ENCODE measurements at regions not wholly inside any gene's neighbourhood (a gene's known extent, or its start where the extent isn't known, plus 50 kb on each side); places are given as distances from the start of the nearest gene placed in this dataset.

DNA sequence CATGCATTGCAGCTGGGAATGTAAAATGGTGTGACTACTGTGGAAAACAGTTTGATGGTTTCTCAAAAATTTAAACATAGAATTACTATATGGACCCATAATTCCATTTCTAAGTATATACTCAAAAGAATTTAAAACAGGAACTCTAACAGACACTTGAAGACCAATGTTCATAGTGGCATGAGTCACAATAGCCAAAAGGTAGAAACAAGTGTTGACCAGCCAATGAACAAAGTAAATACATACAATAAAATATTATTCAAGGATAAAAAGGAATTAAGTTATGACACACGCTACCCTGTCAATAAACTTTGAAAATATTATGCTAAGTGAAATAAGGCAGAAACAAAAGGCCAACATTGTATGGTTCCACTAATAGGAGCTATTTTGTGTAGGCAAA lies 357.4 kb upstream of the IL12A start:
- DNase-seq: no peak

DNA sequence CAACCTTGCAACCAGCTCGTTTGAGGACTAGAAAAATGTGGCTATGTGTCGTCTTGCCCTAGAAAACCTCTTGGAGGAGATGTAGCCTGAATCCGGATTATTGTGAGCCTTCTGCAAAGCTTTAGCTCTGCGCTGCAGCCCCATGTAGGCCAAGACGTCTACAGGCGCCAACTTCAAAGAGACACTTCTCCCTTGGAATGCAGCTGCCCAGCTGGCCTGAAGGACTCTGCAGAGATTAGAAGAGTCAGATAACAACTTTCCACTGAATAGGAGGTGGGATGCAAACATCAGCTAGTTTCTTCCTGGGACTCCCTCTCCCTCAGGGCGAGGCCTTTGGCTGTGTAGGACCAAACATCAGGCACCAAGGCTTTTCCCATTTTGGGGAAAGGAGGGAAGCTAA lies 356.5 kb upstream of the IL12A start:
- no peak for DNase-seq

DNA sequence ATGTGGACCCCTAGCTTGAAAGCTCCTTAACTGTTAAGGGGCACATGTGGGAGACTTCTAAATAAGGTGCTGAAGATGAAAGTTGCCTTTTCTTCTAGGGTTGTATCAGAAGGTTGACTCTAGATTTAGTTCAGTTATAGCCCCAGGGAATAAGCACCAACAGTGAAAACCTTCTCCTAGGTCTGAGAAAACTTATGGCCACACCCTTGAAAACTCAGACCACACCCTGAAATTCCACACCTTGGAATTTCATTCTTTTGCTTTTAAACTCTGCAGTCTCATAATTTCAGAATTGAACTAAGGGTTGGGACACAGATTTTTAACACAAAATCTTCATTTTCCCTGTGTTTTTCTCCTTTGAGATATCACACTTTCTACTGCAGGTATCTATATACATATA lies 355.8 kb upstream of the IL12A start:
- DNase-seq: no peak

DNA sequence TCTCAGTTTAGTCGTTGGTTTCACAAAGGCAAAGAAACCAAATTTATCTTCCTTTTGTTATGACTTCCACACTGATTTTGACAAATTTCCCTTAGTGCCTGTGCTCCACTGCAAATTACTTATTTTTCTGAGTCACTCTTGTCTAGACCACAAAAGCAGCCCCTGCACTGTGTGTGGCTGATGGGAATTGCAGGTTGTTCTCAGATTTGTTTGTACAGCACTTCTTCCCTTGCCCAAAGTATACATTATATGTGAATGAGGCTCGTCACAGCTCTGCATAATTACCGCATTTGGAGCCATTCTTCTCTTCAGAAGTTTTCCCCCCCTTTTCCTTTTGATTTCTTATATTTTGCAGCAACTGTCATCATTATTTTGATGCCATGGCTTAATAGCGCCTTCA lies 354.2 kb upstream of the IL12A start:
- DNase-seq: peak; percentile 58

DNA sequence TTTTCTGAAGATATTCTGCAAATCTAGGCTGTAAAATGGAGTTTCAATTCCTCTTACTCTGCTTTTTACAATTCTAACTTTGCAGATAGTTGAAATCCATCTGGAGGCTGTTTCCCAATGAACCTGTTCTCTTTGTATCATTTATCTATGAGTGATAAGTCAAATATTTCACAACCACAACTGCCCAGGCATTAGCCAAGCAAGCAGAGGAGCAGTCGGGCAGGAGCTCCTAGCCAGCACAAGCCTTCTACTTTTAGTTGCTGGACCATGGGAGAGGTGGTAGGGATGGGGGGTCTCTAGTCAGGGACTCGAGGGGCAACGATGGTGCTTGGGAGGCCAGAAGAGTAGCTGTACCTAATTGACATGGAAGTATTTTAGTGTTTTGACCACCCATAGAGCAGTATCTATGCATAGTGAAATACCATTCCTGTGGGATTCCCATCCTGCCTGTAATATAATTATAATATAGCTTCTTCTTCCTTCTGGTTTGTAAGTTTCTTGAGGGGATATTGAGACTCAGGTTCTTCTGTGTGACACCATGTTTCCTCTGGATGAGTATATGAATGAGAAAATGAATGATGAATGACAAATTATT lies 353.5 kb upstream of the IL12A start:
- no peak for DNase-seq

DNA sequence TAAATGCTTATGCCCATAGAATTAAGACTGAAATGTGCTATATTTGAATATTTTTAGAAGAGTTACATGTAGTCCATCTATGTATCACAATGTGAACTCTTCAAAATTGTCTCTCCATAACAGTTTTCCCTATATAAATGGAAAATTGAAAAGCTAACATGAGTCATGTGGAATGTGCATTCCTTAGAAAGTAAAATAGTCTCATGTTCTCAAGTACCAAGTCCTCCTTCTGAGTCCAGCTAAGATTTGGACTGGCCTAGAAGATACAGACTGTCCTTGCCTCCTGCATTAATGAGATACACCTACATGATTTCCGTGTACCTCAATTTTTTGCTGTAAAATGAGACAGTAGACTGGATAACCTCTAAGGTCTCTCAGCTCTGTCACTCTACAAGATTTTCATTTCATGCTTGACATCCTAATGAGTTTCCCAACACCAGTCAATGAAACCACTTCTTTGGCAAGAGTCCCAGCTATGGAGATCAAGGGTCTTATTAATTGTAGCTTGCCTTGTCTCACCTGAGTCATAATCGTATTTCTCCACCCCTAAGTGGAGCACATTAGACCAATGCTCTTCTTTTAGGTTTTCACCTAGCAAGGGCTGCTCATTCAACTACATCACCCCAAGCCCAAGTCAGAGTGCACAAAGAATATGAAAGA lies 350.6 kb upstream of the IL12A start:
- DNase-seq: no peak

DNA sequence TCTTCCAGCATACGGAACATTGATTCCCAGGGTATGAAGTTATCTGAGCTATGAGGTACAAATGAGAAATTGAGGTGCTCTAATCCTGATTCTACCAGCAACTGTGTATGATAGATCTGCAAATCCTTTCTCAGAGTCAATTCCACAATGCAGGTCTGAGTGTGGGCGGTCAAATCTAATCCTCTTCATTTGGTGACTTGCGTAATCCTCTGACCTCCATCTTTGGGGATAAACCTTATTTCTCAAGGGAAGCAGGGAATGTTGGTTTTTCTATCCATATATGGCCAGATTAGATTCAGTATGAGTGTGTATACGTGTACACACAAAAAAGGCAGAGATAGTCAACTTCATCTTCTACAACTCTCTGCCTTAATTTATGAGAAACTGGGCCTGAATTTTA lies 348.4 kb upstream of the IL12A start:
- no peak for DNase-seq

DNA sequence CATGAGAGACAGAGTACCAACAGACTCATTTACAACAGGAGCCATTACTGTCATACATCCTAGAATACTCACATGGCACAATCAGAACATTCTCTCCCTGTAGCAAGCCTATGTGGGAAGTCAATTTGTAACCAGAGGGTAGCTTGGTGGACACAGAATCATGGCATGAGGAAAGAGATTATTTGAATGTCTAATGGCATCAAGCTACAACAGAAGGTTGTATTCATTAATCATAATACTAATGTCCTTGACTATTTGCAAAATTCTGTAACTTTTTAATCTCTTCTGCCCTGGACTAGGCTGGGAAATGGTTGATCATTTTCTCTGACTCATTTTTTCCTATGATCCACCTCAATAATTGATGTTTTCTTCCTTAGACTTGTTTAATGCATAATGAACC lies 345.2 kb upstream of the IL12A start:
- DNase-seq: no peak

DNA sequence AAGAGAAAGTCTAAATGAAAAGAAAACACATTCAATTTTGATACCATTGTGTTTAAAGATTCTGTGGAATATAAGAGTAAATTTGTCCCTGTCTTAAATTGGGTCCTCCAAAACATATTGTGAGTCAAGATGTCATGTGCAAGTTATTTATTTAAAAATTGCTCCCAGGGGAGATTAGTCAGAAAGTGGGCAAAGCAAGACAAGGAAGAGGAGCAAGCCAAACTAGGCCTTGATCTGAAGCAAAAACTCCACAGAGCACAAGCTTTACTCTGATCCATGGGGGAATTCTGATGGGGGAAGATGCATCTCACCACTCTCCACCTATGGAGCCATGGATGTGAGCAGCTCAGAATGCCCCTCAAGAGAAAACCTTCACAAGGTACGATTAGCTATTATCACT lies 342.8 kb upstream of the IL12A start:
- DNase-seq: no peak

DNA sequence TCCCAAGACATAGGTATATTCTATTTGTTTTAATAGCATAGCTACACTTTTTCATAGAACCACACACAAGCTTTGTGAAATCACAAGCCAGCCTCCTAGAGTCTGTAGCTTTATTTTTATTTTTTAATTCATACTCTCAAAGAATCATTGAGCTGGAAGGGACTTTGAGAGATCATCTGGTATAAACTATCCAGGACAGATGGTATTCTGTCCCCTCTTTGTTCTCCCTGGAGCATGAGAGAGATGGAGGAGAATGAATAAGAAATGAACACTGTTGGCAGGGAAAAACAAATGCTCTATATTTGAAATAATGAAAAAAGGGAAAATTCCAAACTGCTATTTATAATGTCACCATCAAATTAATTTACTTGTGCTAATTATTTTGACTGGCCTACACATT lies 338.7 kb upstream of the IL12A start:
- DNase-seq: no peak

DNA sequence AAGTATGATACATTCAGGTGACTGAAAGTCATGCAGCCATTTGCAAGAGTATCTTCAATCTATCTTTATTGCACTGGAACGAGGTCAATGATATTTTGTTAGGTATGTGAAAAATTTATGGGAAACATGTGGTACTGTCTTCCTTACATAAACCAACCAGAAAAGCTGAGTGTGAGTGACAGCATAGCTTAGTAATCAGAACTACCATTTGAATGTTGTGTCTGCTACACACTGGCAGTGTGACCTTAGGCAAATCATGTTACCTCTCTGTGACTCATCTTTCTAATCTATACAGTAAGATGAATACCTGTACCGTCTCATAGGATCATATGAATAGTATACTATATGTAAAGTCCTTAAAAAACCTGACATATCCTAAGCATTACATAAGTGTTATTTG lies 337.9 kb upstream of the IL12A start:
- no peak for DNase-seq

DNA sequence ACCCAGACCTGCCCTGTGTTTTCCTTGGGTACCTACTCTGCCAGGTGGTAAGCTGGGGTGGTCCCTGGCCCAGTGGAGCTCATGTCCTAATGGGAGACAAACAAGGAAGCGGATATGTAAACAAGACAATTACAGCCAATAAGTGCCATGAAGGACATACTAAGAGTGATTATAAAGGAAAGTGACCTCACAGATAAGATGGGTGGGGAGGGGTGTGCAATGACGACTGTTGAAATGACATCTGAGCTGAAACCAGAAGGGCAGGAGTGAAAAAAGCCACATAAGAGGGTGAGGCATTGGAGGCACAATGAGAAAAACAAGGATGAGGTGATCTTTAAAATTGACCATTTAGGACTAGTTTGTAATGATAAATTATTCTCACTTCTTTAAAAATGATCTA lies 336.2 kb upstream of the IL12A start:
- DNase-seq: no peak

DNA sequence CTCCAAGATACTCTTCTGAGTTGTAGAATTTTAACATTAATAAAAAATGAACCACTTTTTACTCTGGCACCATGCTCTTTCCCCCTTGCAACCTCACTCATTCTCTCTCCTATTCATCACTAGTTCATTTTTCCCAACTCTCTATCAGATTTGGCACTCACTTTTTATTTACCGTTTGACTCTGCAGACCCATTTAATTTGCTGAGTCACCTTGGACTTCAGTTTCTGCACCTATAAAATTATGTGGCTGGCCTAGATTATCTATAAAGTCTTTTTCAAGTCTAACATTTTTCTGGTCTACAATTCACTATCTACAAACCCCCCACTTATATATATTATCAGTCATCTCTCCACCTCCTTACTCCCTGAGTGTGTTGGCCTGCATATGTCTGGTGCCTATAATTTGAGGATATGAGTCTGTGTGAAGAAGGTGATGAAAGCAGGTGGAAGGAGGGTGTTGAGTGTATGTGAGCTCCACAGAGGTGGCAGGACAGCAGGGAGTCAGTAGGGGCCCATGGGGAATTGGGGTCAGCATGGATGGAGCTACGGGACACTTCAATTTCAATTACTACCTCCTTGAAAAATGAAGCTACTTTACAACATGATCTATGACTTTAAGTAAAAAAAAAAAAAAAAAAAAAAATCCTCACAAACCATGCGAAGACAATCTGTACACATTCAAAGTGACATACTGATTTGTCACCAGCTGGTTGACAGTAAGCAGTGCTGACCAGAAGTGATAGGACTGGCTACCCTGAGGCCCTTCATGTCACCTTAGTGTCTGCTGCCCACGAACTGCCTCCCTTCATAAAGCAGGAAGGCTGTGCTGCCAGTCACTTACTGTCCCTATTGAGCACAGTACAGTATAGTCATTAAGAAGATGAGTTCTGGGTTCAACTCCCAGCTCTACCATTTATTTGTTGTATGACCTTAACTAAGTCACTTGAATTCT lies 334.2 kb upstream of the IL12A start:
- no peak for DNase-seq

DNA sequence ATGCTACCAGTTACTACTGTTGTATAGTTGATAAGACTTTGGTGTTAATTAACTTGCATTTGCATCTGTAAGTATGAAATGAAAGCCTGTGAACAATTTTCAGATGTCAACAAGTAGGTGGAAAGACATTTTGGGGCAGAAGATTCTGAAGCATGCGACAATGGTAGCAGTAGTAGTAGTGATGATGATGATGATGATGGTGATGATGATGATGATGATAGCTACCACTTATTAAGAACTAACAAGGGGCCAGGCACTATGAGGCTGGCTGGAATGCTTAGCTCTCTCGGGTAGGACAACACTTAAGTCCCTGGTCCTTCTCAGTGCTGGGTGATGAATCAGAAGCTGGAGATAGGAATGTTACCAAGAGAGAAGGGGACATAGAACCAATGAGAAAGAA lies 333.4 kb upstream of the IL12A start:
- DNase-seq: no peak

DNA sequence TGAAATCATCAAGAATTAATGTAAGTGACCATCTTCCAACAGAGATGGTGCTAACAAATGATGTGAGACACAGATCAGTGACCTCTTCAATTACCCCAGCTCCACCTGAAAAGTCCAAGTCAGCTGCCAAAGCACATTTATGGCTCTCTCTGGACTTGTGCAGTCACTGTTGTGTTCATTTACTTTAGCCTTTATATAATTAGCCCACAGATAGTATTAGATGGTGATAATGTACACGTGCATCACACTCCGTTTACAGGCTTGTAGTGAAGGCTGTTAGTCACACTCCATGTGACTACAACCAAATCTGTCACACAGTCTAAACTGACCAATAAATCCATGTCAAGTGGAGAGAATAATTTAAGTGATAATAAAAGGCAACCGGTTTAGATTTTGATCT lies 331.5 kb upstream of the IL12A start:
- no peak for DNase-seq

DNA sequence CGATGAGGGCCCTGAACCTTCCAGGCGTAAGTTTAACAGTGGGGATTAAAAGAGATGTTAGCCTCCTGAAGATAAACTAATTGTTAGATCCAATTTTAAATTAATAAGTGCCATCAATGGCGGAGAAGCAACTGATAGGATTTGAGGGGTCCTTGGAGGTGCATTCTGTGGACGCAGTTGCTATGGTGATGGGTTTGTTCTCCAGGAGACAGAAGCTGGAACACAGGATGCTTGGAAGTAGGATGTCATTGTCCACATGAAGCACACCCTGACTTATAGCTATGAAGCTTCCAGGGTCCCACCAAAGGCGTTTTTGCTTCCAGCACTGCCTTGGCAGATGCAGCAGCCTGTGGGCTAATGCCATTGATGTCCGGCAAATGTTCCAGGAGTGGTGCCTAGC lies 331.0 kb upstream of the IL12A start:
- DNase-seq: no peak

DNA sequence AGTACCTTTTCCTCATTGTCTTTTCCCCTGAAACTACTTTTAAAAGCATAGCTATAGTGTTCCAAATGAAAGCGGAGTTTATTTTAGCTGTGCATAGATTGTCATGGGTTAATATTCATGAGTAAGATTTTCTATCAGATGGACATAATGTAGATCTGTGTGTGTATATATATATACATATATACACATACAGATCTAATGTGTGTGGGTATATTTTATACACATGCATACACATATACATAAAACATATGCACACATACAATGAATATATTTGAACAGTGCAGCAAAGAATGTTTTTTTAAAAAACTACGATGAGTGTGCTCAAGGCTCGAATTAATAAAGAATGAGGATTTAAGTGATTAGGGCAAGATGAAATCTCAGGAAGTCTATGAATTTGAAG lies 328.3 kb upstream of the IL12A start:
- no peak for DNase-seq

DNA sequence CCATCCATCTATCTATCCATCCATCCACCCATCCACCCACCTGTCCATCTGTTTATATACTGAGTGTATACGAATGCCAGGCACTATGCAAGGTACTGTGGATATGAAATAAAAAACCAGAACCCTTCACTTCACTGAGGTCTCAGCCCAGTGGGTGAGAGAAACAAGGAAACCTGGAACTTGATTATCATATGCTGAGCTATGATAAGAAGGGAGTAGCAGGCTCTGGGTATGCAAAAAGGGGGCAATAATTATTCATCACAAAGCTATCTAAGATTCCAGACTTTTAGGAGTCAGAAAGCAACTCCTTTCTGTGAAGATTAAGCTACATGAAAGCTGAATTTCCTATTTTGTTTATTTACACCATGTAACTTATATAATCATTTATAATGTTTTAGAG lies 327.7 kb upstream of the IL12A start:
- DNase-seq: no peak

DNA sequence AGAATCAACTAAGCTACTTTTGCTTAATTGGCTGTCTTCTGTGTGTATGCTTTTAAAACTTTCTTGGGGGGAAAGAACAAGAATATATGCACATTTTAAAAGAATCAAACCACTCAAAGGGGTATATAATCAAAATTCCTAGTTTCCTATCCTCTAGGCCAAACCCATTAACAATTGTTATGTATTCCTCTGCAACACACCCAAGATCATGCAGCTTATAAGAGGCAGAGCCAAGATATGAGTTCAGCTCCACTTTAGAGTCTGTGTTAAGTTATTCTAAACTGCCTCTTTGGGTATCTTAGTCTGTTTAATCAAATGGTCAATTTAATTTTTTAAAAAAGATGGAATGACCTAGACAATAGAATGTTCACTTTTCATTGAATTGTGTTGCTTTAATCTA lies 326.1 kb upstream of the IL12A start:
- DNase-seq: no peak

DNA sequence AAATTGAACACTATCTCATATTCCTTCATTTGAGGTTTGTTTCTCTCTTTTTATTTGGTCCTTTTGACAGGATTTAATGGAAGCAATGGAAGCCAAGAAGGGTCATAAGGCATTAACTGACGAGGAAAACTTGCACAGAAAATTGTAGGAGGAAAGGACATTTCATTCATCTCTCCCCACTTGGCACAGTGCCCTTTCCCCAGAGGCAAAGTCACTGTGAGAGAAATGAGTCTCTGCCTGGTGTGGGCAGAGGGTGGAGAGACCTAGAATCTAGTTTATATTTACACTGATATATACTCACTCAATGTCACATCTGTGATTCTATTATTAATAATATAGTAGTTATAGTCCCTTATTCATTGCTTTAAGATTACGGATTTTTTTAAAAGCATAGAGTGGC lies 324.6 kb upstream of the IL12A start:
- DNase-seq: peak; percentile 56

DNA sequence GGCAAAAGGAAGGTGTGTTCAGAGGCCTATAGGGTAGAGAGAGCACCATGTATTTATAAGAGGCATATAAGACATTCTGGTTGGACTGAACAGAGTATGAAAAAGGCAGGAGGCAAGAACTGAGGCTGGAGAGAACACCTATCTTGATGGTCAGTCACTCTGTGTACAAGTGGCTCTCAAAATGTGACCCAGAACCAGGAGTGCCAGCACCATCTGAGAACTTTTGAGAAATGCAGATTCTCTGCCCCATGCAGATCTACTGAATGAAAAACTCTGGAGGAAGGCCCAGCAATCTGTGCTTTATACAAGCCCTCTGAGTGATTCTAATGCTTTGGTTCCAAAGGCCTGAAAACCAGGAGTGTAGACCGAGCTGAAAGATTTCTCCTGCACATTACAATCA lies 324.0 kb upstream of the IL12A start:
- no peak for DNase-seq

DNA sequence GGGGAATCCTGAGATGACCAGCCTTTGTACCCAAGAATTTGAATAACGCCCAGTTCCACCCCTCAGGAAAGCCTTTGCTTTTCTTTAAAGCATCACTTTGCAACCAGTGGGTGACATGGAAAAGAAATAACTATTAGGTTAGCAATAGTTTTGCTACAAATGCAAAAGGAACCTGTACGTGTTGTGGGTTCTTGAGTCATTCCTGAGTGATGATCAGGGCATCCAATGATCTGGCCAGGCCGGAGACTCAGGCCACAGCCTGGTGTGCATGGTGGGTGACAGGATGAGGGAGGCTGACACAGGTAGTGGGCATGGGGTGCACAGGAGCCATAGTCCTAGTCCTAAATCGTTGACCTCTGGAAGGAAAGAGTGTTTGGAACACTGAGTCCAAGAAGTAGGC lies 321.4 kb upstream of the IL12A start:
- DNase-seq: no peak

DNA sequence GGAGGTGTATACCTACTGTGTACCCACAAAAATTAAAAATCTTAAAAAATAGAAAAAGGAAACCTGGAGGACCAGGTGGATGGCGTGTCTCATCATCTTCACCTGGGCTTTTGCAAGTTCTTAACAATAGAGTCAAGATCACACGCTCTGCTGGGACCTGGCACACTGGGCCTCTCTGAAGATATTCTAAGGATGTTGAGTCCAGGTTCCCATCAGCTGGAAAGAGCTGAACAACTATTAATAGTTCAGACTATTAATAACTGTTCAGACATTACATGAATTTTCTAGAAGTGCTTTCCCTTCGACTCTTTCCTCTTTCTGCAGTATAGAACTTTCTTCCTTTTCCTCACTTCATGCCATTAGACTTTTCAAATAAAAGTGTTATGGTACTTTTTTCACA lies 320.2 kb upstream of the IL12A start:
- DNase-seq: no peak

DNA sequence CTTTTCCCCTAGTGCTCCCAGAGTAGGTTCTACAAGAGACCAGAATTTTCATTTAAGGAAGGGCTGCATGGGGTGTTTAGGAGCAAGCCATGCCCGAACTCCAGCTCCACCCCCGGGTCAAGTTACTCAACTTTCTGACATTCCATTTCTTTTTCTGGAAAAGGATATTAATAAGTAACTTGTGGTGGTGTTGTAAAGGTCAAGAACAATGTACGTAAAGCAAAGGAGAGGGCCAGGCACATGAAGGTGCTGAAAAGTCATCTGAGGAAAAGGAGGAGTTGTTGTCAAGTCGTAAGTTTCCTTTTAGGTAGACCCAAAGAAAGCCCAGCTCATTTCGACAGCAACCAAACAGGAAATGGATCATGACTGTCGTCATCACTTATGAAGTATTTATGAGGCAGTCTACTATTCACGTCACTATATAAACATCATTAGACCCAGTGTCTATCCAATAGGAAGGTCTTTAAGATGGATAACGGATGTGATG lies 319.6 kb upstream of the IL12A start:
- no peak for DNase-seq
